Breast epithelium (tissue), 3 donors: ENCODE measurements at regions not wholly inside any gene's neighbourhood (a gene's known extent, or its start where the extent isn't known, plus 50 kb on each side); places are given as distances from the start of the nearest gene placed in this dataset.

Experiments
- POLR2A ChIP-seq: fragments of 450-650 bp; IDR thresholded peaks from one replicate; pipeline ENCODE4 v1.6.1; 2016; ENCODE audit warnings: antibody characterized with exemption, mild to moderate bottlenecking, moderate library complexity
- TF ChIP-seq, protein P1 (sequence below), 3 donors: fragments of 450-650 bp; IDR thresholded peaks; one replicate each; pipeline ENCODE4 v1.5.1; 2016 to 2017; ENCODE audit warnings: antibody characterized with exemption in 3 of 3, mild to moderate bottlenecking in 3 of 3, moderate library complexity in 3 of 3

DNA sequence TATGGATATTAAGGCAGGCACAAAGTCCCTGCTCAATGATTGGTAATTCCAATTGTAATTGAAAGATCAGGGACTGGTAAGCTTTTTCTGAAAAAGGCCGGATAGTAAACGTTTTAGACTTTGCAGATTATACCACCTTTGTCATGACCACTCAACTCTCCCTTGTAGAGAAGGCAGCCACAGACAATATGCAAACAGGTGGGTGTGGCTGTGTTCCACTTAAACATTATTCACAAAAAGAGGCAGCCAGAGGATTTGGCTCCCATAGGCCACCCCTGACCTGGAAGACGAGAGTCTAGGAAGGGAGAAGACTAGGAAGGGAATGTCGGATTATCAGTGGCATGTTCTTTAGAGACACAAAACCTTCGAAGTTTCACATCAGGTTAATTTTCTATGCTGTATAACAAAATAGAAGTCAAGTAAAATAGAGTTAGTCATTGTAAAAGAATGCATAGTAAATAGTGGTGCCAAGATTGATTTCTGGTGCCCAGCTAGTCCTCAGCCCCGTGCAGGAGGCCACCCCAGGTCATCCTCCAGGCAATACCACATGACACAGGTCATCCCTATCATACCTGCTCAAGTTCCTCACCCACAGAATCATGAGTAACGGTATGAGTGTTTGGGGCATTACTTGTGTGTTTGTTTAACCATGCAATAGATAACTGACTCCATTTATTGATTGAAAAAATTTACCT lies 193.8 kb downstream of the PLPP4 start:
- TF ChIP-seq POLR2A, result no peak
- TF ChIP-seq, protein P1, sequence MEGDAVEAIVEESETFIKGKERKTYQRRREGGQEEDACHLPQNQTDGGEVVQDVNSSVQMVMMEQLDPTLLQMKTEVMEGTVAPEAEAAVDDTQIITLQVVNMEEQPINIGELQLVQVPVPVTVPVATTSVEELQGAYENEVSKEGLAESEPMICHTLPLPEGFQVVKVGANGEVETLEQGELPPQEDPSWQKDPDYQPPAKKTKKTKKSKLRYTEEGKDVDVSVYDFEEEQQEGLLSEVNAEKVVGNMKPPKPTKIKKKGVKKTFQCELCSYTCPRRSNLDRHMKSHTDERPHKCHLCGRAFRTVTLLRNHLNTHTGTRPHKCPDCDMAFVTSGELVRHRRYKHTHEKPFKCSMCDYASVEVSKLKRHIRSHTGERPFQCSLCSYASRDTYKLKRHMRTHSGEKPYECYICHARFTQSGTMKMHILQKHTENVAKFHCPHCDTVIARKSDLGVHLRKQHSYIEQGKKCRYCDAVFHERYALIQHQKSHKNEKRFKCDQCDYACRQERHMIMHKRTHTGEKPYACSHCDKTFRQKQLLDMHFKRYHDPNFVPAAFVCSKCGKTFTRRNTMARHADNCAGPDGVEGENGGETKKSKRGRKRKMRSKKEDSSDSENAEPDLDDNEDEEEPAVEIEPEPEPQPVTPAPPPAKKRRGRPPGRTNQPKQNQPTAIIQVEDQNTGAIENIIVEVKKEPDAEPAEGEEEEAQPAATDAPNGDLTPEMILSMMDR (IDR thresholded peaks at IDR 0.05), result no peak
